Trophoblast cell (in vitro differentiated cells and primary cell): ENCODE measurements at regions not wholly inside any gene's neighbourhood (a gene's known extent, or its start where the extent isn't known, plus 50 kb on each side); places are given as distances from the start of the nearest gene placed in this dataset.
A peak's percentile ranks its signal among the peaks of the same experiment; 100 is the strongest.
"Not testable (repeated sequence)": the region's sequence is repeated elsewhere in the genome, so short reads cannot be mapped to it uniquely, and the experiment has no call there.

Experiments used
- DNase-seq, 2 donors: peaks; one replicate each; pipeline ENCODE4 v3.0.0-alpha.2; 2016
- H2AFZ ChIP-seq: 2 replicates; pipeline ENCODE4 v1.6.1; 2013; ENCODE audit warnings: low read length, moderate library complexity, mild to moderate bottlenecking; ENCODE audit not compliant: insufficient read depth, poor library complexity
- H2AK5ac ChIP-seq: 2 replicates; pipeline ENCODE4 v1.6.1; 2013; ENCODE audit warnings: mild to moderate bottlenecking, low read length
- H2BK120ac ChIP-seq: 2 replicates; pipeline ENCODE4 v1.6.1; 2013; ENCODE audit warnings: low read length, mild to moderate bottlenecking, moderate library complexity; ENCODE audit not compliant: insufficient read depth, poor library complexity
- H2BK12ac ChIP-seq: 2 replicates; pipeline ENCODE4 v1.6.1; 2013; ENCODE audit warnings: mild to moderate bottlenecking, low read length, moderate library complexity
- H2BK5ac ChIP-seq: 2 replicates; pipeline ENCODE4 v1.6.1; 2013; ENCODE audit warnings: low read length, low read depth, moderate library complexity, mild to moderate bottlenecking; ENCODE audit not compliant: poor library complexity
- H3K14ac ChIP-seq: 2 replicates; pipeline ENCODE4 v1.6.1; 2013; ENCODE audit warnings: mild to moderate bottlenecking, low read length
- H3K18ac ChIP-seq: 2 replicates; pipeline ENCODE4 v1.6.1; 2013; ENCODE audit warnings: mild to moderate bottlenecking, low read length
- H3K23ac ChIP-seq: 2 replicates; pipeline ENCODE4 v1.6.1; 2013; ENCODE audit warnings: low read length
- H3K27ac ChIP-seq: 2 replicates; pipeline ENCODE4 v1.5.1; 2013; ENCODE audit warnings: low read depth, mild to moderate bottlenecking, inconsistent platforms, low read length, moderate library complexity
- H3K27me3 ChIP-seq: 2 replicates; pipeline ENCODE4 v1.6.1; 2013; ENCODE audit warnings: inconsistent platforms, mild to moderate bottlenecking, low read length, moderate library complexity; ENCODE audit not compliant: insufficient read depth
- H3K36me3 ChIP-seq, 2 experiments: 1 replicate in 1 of 2; 2 replicates in 1 of 2; pipeline ENCODE4 v1.6.1; 2013; ENCODE audit warnings: low read length in 2 of 2, mild to moderate bottlenecking in 2 of 2, moderate library complexity in 1 of 2; ENCODE audit not compliant: insufficient read depth in 2 of 2, control insufficient read depth in 1 of 2
- H3K4ac ChIP-seq: 2 replicates; pipeline ENCODE4 v1.6.1; 2013; ENCODE audit warnings: low read depth, mild to moderate bottlenecking, low read length, moderate library complexity
- H3K4me1 ChIP-seq, 2 experiments: 1 replicate in 1 of 2; 2 replicates in 1 of 2; pipeline ENCODE4 v1.6.1; 2013; ENCODE audit warnings: low read length in 2 of 2, mild to moderate bottlenecking in 2 of 2, moderate library complexity in 1 of 2; ENCODE audit not compliant: insufficient read depth in 2 of 2, control insufficient read depth in 1 of 2
- H3K4me2 ChIP-seq: 2 replicates; pipeline ENCODE4 v1.6.1; 2013; ENCODE audit warnings: inconsistent platforms, mild to moderate bottlenecking, low read length, moderate library complexity
- H3K4me3 ChIP-seq: 2 replicates; pipeline ENCODE4 v1.5.1; 2013; ENCODE audit warnings: mild to moderate bottlenecking, low read depth, low read length, inconsistent platforms
- H3K79me1 ChIP-seq: one replicate; pipeline ENCODE4 v1.6.1; 2013; ENCODE audit warnings: low read length
- H3K79me2 ChIP-seq: 2 replicates; pipeline ENCODE4 v1.6.1; 2013; ENCODE audit warnings: low read length, mild to moderate bottlenecking; ENCODE audit not compliant: control insufficient read depth, insufficient read depth, poor library complexity
- H3K9ac ChIP-seq: 2 replicates; pipeline ENCODE4 v1.6.1; 2013; ENCODE audit warnings: mild to moderate bottlenecking, low read length
- H3K9me3 ChIP-seq: 2 replicates; pipeline ENCODE4 v1.6.1; 2013; ENCODE audit warnings: low read depth, mild to moderate bottlenecking, control low read depth, inconsistent platforms, low read length; ENCODE audit not compliant: insufficient read depth
- H4K12ac ChIP-seq: 2 replicates; pipeline ENCODE4 v1.6.1; 2013; ENCODE audit warnings: low read depth, mild to moderate bottlenecking, low read length, moderate library complexity
- H4K8ac ChIP-seq: 2 replicates; pipeline ENCODE4 v1.6.1; 2013; ENCODE audit warnings: low read depth, mild to moderate bottlenecking, low read length, moderate library complexity
- H4K91ac ChIP-seq: one replicate; pipeline ENCODE4 v1.6.1; 2013; ENCODE audit warnings: low read depth, mild to moderate bottlenecking, low read length, moderate library complexity
- WGBS: extraction: QIAGEN DNeasy Blood & Tissue Kit; methylation state at CpG from one replicate; pipeline ENCODE4 v1.1.7; 2013; ENCODE audit warnings: missing lambda C conversion rate; ENCODE audit not compliant: insufficient read length, insufficient coverage; ENCODE audit errors: extremely low coverage; 5-methylcytosine and 5-hydroxymethylcytosine counted together

GRCh38 chr2:132256903-132257300 lies 95.2 kb upstream of the ANKRD30BL start:
- not testable (repeated sequence) for H2BK5ac ChIP-seq, H3K4ac ChIP-seq, H2AK5ac ChIP-seq, H3K23ac ChIP-seq, H2AFZ ChIP-seq, H3K4me1 ChIP-seq, H3K36me3 ChIP-seq, H3K9ac ChIP-seq, H4K12ac ChIP-seq, H2BK120ac ChIP-seq, H3K18ac ChIP-seq, H3K14ac ChIP-seq, H3K4me3 ChIP-seq, H3K4me2 ChIP-seq, H4K91ac ChIP-seq, DNase-seq, H2BK12ac ChIP-seq, H3K79me2 ChIP-seq, H3K79me1 ChIP-seq, H3K27me3 ChIP-seq, H3K27ac ChIP-seq, H4K8ac ChIP-seq
- WGBS, result no CpG with 5 or more reads among the region's 34 CpGs
- H3K9me3 ChIP-seq, result peaks cover 36% of the 10 kb centered on the region

- H3K4me2 ChIP-seq, H3K18ac ChIP-seq, H3K4me1 ChIP-seq, DNase-seq, H3K79me1 ChIP-seq, H2BK5ac ChIP-seq, H3K4ac ChIP-seq, H2AFZ ChIP-seq, H4K8ac ChIP-seq, H3K27ac ChIP-seq, H2BK12ac ChIP-seq, H3K36me3 ChIP-seq, H3K4me3 ChIP-seq, H3K27me3 ChIP-seq, H3K14ac ChIP-seq, H3K9ac ChIP-seq, H2AK5ac ChIP-seq, H3K23ac ChIP-seq, H3K79me2 ChIP-seq, H4K91ac ChIP-seq, H2BK120ac ChIP-seq, H4K12ac ChIP-seq: not testable (repeated sequence)
- H3K9me3 ChIP-seq, result peaks cover 33% of the 10 kb centered on the region
- WGBS, result no CpG with 5 or more reads among the region's 79 CpGs
These were observed 95.8 kb upstream of the ANKRD30BL start for GRCh38 chr2:132257301-132258171.

GRCh38 chr2:132259276-132259675 lies 97.5 kb upstream of the ANKRD30BL start:
- H3K36me3 ChIP-seq, H2BK5ac ChIP-seq, H3K27ac ChIP-seq, H3K4me2 ChIP-seq, H3K9ac ChIP-seq, H4K91ac ChIP-seq, H3K14ac ChIP-seq, H2BK120ac ChIP-seq, H3K79me1 ChIP-seq, H2BK12ac ChIP-seq, H3K4me1 ChIP-seq, H3K27me3 ChIP-seq, H4K12ac ChIP-seq, DNase-seq, H4K8ac ChIP-seq, H2AK5ac ChIP-seq, H3K23ac ChIP-seq, H3K4ac ChIP-seq, H3K18ac ChIP-seq, H2AFZ ChIP-seq, H3K79me2 ChIP-seq, H3K4me3 ChIP-seq: not testable (repeated sequence)
- no CpG with 5 or more reads among the region's 13 CpGs for WGBS
- peaks cover 22% of the 10 kb centered on the region for H3K9me3 ChIP-seq

GRCh38 chr2:132265595-132265994 lies 103.8 kb upstream of the ANKRD30BL start:
- not testable (repeated sequence) for H3K14ac ChIP-seq, H2BK5ac ChIP-seq, DNase-seq, H3K23ac ChIP-seq, H2BK12ac ChIP-seq, H3K4me1 ChIP-seq, H2AFZ ChIP-seq, H4K91ac ChIP-seq, H4K12ac ChIP-seq, H3K4me3 ChIP-seq, H3K4ac ChIP-seq, H3K27me3 ChIP-seq, H3K9me3 ChIP-seq, H4K8ac ChIP-seq, H3K27ac ChIP-seq, H3K18ac ChIP-seq, H3K4me2 ChIP-seq, H2AK5ac ChIP-seq, H3K9ac ChIP-seq, H3K79me2 ChIP-seq, H3K36me3 ChIP-seq
- Histone ChIP-seq H3K79me1 (peaks cover 13% of the 10 kb centered on the region), H2BK120ac (peak overlapping the region; percentile 17)
- no CpG with 5 or more reads among the region's 12 CpGs for WGBS
